Mesothelial cell of epicardium (in vitro differentiated cells): ENCODE measurements at regions not wholly inside any gene's neighbourhood (a gene's known extent, or its start where the extent isn't known, plus 50 kb on each side); places are given as distances from the start of the nearest gene placed in this dataset.

ENCODE experiments used
- DNase-seq, 2 experiments: peaks; one replicate each; pipeline ENCODE4 v3.0.0; 2021; ENCODE audit warnings: low spot score in 2 of 2; ENCODE audit not compliant: unreplicated experiment in 2 of 2
- H3K27ac Mint-ChIP-seq: 2 replicates; pipeline ENCODE4 v1.8.0; 2021; ENCODE audit warnings: mixed read lengths
- H3K27me3 Mint-ChIP-seq: 2 replicates; pipeline ENCODE4 v1.8.0; 2021; ENCODE audit warnings: low read depth, mixed read lengths
- H3K36me3 Mint-ChIP-seq: 2 replicates; pipeline ENCODE4 v1.8.0; 2021; ENCODE audit warnings: mixed read lengths
- H3K4me1 Mint-ChIP-seq: 2 replicates; pipeline ENCODE4 v1.8.0; 2021; ENCODE audit warnings: mixed read lengths
- H3K4me3 Mint-ChIP-seq: 2 replicates; pipeline ENCODE4 v1.8.0; 2021; ENCODE audit warnings: mild to moderate bottlenecking, moderate library complexity, mixed read lengths
- H3K9me3 Mint-ChIP-seq: 2 replicates; pipeline ENCODE4 v1.8.0; 2021; ENCODE audit warnings: mixed read lengths
- TF ChIP-seq, protein P1 (sequence below): fragments of 200-600 bp; sonication (generic); IDR thresholded peaks from one replicate; pipeline ENCODE4 v1.5.0; 2021; ENCODE audit warnings: antibody characterized with exemption; ENCODE audit not compliant: unreplicated experiment

DNA sequence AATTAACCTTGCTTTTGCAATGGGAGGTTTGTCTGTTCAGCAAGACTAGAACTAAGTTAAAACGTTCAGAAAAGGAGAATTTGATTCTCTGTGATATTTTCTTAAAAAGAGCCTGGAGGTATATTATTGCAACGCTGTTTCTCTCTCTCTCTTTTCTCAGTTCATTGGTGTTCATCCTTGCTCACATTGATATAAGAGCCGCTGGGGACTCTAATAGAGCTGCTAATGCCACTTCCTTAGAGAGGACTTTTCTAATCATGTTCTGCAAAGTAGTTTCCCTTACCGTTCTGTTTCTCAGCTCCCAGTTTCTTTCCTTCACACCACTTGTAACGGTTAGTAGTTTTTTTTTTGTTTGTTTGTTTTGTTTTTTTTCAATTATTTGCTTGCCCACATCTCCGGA lies 203.8 kb downstream of the RWDD3 start:
- DNase-seq = no peak
- peaks cover 1% of the 10 kb centered on the region for H3K27me3 Mint-ChIP-seq
- no peaks in the 10 kb centered on the region for H3K36me3 Mint-ChIP-seq
- no peak overlapping the region for H3K27ac Mint-ChIP-seq
- TF ChIP-seq, protein P1, sequence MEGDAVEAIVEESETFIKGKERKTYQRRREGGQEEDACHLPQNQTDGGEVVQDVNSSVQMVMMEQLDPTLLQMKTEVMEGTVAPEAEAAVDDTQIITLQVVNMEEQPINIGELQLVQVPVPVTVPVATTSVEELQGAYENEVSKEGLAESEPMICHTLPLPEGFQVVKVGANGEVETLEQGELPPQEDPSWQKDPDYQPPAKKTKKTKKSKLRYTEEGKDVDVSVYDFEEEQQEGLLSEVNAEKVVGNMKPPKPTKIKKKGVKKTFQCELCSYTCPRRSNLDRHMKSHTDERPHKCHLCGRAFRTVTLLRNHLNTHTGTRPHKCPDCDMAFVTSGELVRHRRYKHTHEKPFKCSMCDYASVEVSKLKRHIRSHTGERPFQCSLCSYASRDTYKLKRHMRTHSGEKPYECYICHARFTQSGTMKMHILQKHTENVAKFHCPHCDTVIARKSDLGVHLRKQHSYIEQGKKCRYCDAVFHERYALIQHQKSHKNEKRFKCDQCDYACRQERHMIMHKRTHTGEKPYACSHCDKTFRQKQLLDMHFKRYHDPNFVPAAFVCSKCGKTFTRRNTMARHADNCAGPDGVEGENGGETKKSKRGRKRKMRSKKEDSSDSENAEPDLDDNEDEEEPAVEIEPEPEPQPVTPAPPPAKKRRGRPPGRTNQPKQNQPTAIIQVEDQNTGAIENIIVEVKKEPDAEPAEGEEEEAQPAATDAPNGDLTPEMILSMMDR = no peak
- no peaks in the 10 kb centered on the region for H3K9me3 Mint-ChIP-seq
- H3K4me3 Mint-ChIP-seq = no peak overlapping the region
- H3K4me1 Mint-ChIP-seq = no peaks in the 10 kb centered on the region

DNA sequence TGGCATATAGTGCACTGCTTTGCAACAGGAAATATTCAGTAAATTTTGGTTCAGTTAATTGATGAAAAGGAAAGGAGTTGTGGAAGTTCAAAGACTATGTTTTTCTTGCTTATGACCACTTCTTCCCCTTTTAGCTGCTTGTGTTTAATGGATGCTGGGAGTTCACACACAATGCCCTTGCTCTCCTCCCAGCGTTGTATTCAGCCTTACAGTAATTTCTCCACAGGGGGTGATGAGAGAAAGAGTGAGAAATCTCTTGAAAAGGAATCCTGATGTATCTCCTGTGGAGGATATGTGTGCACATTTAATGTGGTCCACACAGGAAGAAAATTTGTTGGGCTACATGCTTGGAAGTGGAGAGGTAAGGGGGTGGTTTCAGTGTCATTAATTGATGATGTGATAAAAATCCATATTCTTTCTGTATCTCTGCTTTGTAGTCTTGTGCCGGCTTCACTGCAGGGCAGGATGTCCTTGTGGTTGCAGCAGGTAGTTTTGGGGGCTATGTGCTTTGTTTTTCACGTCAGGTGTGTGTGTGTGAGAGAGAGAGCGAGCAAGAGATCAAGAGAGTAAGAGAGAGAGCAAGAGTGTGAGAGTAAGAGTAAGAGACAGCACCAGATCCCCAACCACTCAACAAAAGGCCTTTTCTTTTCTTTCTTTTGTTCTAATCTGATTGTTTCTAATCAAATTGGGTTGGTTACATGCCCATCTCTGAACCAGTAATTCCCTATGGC lies 204.4 kb downstream of the RWDD3 start:
- TF ChIP-seq, protein P1 = no peak
- Mint-ChIP-seq H3K4me3 (no peak overlapping the region), H3K27ac (no peak overlapping the region), H3K36me3 (no peaks in the 10 kb centered on the region), H3K27me3 (peaks cover 1% of the 10 kb centered on the region), H3K9me3 (no peaks in the 10 kb centered on the region), H3K4me1 (no peaks in the 10 kb centered on the region)
- no peak for DNase-seq

DNA sequence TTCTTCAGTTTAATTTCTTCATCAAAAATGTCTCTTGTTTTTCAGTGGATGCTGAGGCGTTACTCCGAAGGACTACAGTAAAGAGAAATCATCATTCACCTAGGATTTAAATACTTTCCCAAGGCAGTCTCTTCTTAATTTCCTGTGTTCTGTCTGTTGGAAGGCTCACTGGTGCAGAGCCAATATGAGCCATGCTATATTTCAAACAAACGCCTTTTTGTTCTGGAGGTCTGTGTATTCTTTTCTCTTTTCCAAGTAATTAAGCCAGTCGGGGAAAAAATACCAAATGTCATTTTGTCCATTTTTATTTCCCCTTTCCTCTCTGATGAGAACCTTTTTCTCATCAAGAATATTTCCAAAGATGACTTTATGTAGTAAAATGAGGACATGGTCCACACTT lies 206.5 kb downstream of the RWDD3 start:
- no peak overlapping the region for H3K4me3 Mint-ChIP-seq
- TF ChIP-seq, protein P1 = no peak
- no peaks in the 10 kb centered on the region for H3K9me3 Mint-ChIP-seq
- H3K27me3 Mint-ChIP-seq = peaks cover 6% of the 10 kb centered on the region
- H3K27ac Mint-ChIP-seq = no peak overlapping the region
- DNase-seq = no peak
- no peaks in the 10 kb centered on the region for H3K4me1 Mint-ChIP-seq
- no peaks in the 10 kb centered on the region for H3K36me3 Mint-ChIP-seq

DNA sequence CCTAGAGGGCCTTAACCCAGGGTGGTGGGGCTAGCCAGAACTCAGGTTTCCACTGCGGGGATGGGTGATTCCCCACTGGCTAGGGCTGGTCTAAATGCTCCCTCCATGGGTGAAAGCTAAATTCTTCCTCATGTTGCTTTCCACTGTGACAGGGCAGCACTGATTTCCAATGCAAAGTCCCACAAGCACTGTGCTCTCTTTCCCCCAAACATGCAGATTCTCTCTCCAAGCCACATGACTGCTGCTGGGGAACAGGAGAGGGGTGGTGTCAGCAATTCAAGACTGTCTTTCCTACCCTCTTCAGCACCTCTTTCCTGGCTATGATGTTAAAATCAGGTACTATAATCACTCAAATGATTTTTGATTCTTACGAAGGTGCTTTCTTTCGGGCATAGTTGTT lies 215.5 kb downstream of the RWDD3 start:
- Mint-ChIP-seq H3K4me1 (no peaks in the 10 kb centered on the region), H3K4me3 (no peak overlapping the region), H3K27me3 (peaks cover 5% of the 10 kb centered on the region), H3K36me3 (no peaks in the 10 kb centered on the region), H3K27ac (no peak overlapping the region), H3K9me3 (peaks cover 20% of the 10 kb centered on the region)
- TF ChIP-seq, protein P1 = no peak
- DNase-seq = no peak

DNA sequence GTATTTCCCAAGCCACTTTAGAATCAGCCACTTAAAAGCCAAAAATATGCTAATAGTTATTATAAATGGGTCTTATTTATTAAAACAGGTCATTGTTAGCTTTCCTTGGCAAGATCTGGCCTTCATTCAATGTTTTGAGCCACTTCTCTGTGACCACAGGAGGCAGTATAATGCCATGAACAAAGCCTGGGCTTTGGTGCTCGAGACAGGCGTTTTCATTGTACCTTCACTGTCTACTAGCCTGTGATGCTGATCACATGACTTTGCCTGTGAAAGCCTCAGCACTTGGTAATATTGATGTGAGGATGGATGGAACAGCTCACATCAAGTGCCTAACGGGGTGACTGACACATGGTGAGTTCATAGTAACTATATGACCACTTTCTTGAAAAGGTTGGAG lies 217.0 kb downstream of the RWDD3 start:
- H3K4me1 Mint-ChIP-seq = no peaks in the 10 kb centered on the region
- TF ChIP-seq, protein P1 = no peak
- no peak overlapping the region for H3K4me3 Mint-ChIP-seq
- DNase-seq = no peak
- H3K27ac Mint-ChIP-seq = no peak overlapping the region
- H3K9me3 Mint-ChIP-seq = peaks cover 36% of the 10 kb centered on the region
- H3K36me3 Mint-ChIP-seq = no peaks in the 10 kb centered on the region
- peaks cover 3% of the 10 kb centered on the region for H3K27me3 Mint-ChIP-seq

DNA sequence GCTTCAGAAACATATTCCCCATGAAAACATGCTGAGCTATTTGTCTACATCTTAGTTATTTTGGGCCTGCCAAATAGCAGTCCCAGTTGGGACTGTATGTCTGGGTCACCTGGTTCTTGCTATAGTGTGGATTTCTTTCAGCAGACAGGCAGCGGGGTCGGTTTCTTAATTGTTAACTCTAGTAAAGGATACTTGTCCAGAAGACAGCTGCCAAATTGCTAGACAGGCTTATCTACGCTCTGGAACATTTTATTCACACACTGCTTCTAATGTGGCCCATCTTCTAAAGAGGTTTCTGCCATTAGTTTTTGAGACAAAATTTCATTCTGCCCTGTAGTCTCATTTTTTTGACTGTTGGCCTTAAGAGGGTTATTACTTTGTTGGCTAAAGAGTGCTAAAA lies 217.9 kb downstream of the RWDD3 start:
- TF ChIP-seq, protein P1 = no peak
- Mint-ChIP-seq H3K27me3 (peaks cover 3% of the 10 kb centered on the region), H3K9me3 (peaks cover 40% of the 10 kb centered on the region), H3K27ac (no peak overlapping the region), H3K4me1 (no peaks in the 10 kb centered on the region), H3K36me3 (no peaks in the 10 kb centered on the region), H3K4me3 (no peak overlapping the region)
- DNase-seq = no peak
